NCI-H526 treated with DMSO at 0.1 percent for 48 hours (cell line): ENCODE measurements at regions not wholly inside any gene's neighbourhood (a gene's known extent, or its start where the extent isn't known, plus 50 kb on each side); places are given as distances from the start of the nearest gene placed in this dataset.

Experiments
- DNase-seq: peaks from one replicate; lab custom pipeline; 2025; lab: John Stamatoyannopoulos, UW

- DNase-seq, result no peak
These were observed 61.6 kb upstream of the UNC5B start for GRCh38 chr10:71150796-71151195.

- DNase-seq, result no peak
These were observed 60.3 kb upstream of the UNC5B start for GRCh38 chr10:71152043-71152442.

- no peak for DNase-seq
These were observed 55.9 kb upstream of the UNC5B start for GRCh38 chr10:71156436-71156835.

- DNase-seq, result no peak
These were observed 54.9 kb upstream of the UNC5B start for GRCh38 chr10:71157435-71157834.

GRCh38 chr10:71158251-71158650 lies 54.1 kb upstream of the UNC5B start:
- no peak for DNase-seq

GRCh38 chr10:71158902-71159301 lies 53.5 kb upstream of the UNC5B start:
- no peak for DNase-seq

- no peak for DNase-seq
These were observed 52.5 kb upstream of the UNC5B start for GRCh38 chr10:71159892-71160291.

- DNase-seq, result no peak
These were observed 50.9 kb upstream of the UNC5B start for GRCh38 chr10:71161425-71161824.
